IMR-90 (cell line): ENCODE measurements at regions not wholly inside any gene's neighbourhood (a gene's known extent, or its start where the extent isn't known, plus 50 kb on each side); places are given as distances from the start of the nearest gene placed in this dataset.

ENCODE experiments used
- ATAC-seq: fragments of 200-7000 bp; cut with Tn5 transposase; 2 replicates; pipeline ENCODE4 v1.9.1; 2020; ENCODE audit warnings: low read depth, mild to moderate bottlenecking, moderate library complexity
- BruUV-seq: library from RNA; stranded (reverse); fragments of 400-500 nt; replicated peaks from 2 replicates; lab custom pipeline; 2021; lab: Mats Ljungman, UMichigan
- CTCF ChIA-PET: fragments of 300-600 bp; formaldehyde crosslinking; extraction: SDS; loops from one replicate; lab custom pipeline; 2021; ENCODE audit warnings: antibody characterized with exemption; lab: Yijun Ruan, JAX
- POLR2A ChIA-PET: fragments of 300-600 bp; sonication (Branson Sonifier 250); formaldehyde crosslinking; loops from one replicate; lab custom pipeline; 2022; ENCODE audit warnings: antibody characterized with exemption; ENCODE audit not compliant: unreplicated experiment; lab: Charles Lee
- DNase-seq: peaks from one replicate; pipeline ENCODE4 v3.0.0; 2013
- H2AFZ ChIP-seq: replicated peaks from 2 replicates; pipeline ENCODE3; 2013; ENCODE audit warnings: low read length, mild to moderate bottlenecking; ENCODE audit not compliant: poor library complexity
- H2AK5ac ChIP-seq: 2 replicates; pipeline ENCODE4 v1.6.1; 2013; ENCODE audit warnings: low read depth, low read length, inconsistent platforms
- H2AK9ac ChIP-seq: replicated peaks from 2 replicates; pipeline ENCODE3; 2013; ENCODE audit warnings: mild to moderate bottlenecking, low read depth, low read length, moderate library complexity; ENCODE audit not compliant: poor library complexity
- H2BK120ac ChIP-seq: 2 replicates; pipeline ENCODE4 v1.6.1; 2013; ENCODE audit warnings: low read depth, low read length, inconsistent platforms
- H2BK15ac ChIP-seq: 3 replicates; pipeline ENCODE4 v1.6.1; 2013; ENCODE audit warnings: low read depth, low read length, inconsistent platforms
- H2BK20ac ChIP-seq: 2 replicates; pipeline ENCODE4 v1.6.1; 2013; ENCODE audit warnings: low read depth, mild to moderate bottlenecking, inconsistent platforms, low read length, moderate library complexity
- H2BK5ac ChIP-seq: 2 replicates; pipeline ENCODE4 v1.6.1; 2013; ENCODE audit warnings: mild to moderate bottlenecking, low read depth, low read length, inconsistent platforms; ENCODE audit not compliant: poor library complexity, severe bottlenecking
- H3K14ac ChIP-seq: replicated peaks from 2 replicates; pipeline ENCODE4 v1.6.1; 2013; ENCODE audit warnings: low read depth, low read length, inconsistent platforms
- H3K18ac ChIP-seq: 2 replicates; pipeline ENCODE4 v1.6.1; 2013; ENCODE audit warnings: low read depth, low read length, control low read depth
- H3K23ac ChIP-seq: 2 replicates; pipeline ENCODE4 v1.6.1; 2013; ENCODE audit warnings: low read depth, low read length, inconsistent platforms
- H3K27ac ChIP-seq: 2 replicates; pipeline ENCODE4 v1.5.1; 2013; ENCODE audit warnings: mild to moderate bottlenecking, control low read depth, low read length; ENCODE audit not compliant: insufficient read depth
- H3K27me3 ChIP-seq: 2 replicates; pipeline ENCODE4 v1.6.1; 2013; ENCODE audit warnings: low read length; ENCODE audit not compliant: control insufficient read depth, insufficient read depth
- H3K36me3 ChIP-seq: 2 replicates; pipeline ENCODE4 v1.6.1; 2013; ENCODE audit warnings: low read length, mixed read lengths; ENCODE audit not compliant: control insufficient read depth, insufficient read depth
- H3K4ac ChIP-seq: 2 replicates; pipeline ENCODE4 v1.6.1; 2013; ENCODE audit warnings: low read depth, low read length, inconsistent platforms
- H3K4me1 ChIP-seq: 2 replicates; pipeline ENCODE4 v1.6.1; 2013; ENCODE audit warnings: low read length, mixed read lengths; ENCODE audit not compliant: control insufficient read depth, insufficient read depth
- H3K4me2 ChIP-seq: 2 replicates; pipeline ENCODE4 v1.6.1; 2013; ENCODE audit warnings: low read depth, mild to moderate bottlenecking, control low read depth, low read length, moderate library complexity
- H3K4me3 ChIP-seq: 2 replicates; pipeline ENCODE4 v1.5.1; 2013; ENCODE audit warnings: low read depth, mild to moderate bottlenecking, control low read depth, low read length, moderate library complexity; ENCODE audit not compliant: insufficient read depth
- H3K56ac ChIP-seq: 2 replicates; pipeline ENCODE4 v1.6.1; 2013; ENCODE audit warnings: low read length, inconsistent platforms; ENCODE audit not compliant: insufficient read depth; ENCODE audit errors: extremely low read depth
- H3K79me1 ChIP-seq, 2 experiments: 2 replicates each; pipeline ENCODE4 v1.6.1; 2013; ENCODE audit warnings: low read length in 2 of 2, inconsistent platforms in 1 of 2, low read depth in 1 of 2
- H3K9ac ChIP-seq: 2 replicates; pipeline ENCODE4 v1.6.1; 2013; ENCODE audit warnings: low read depth, low read length, control low read depth
- H3K9me1 ChIP-seq: 2 replicates; pipeline ENCODE4 v1.6.1; 2013; ENCODE audit warnings: low read length, inconsistent platforms; ENCODE audit not compliant: insufficient read depth
- H3K9me3 ChIP-seq: 2 replicates; pipeline ENCODE4 v1.6.1; 2013; ENCODE audit warnings: low read length; ENCODE audit not compliant: control insufficient read depth, insufficient read depth
- H4K20me1 ChIP-seq: 2 replicates; pipeline ENCODE4 v1.6.1; 2013; ENCODE audit warnings: low read length, inconsistent platforms; ENCODE audit not compliant: insufficient read depth
- H4K5ac ChIP-seq: 2 replicates; pipeline ENCODE4 v1.6.1; 2013; ENCODE audit warnings: mild to moderate bottlenecking, low read depth, low read length, control low read depth
- H4K8ac ChIP-seq, 2 experiments: 2 replicates each; pipeline ENCODE4 v1.6.1; 2013; ENCODE audit warnings: low read depth in 2 of 2, low read length in 2 of 2, control low read depth in 1 of 2, inconsistent platforms in 1 of 2
- H4K91ac ChIP-seq: 2 replicates; pipeline ENCODE4 v1.6.1; 2013; ENCODE audit warnings: low read depth, low read length, inconsistent platforms; ENCODE audit not compliant: insufficient read depth
- BHLHE40 ChIP-seq: fragments of 150-350 bp; IDR thresholded peaks from 2 replicates; pipeline ENCODE4 v1.6.1; 2016; ENCODE audit warnings: mild to moderate bottlenecking, low read depth, low read length
- CEBPB ChIP-seq: IDR thresholded peaks from 2 replicates; pipeline ENCODE4 v1.6.1; 2012; ENCODE audit warnings: low read depth, low read length, improper control_type of control experiment
- CHD1 ChIP-seq: IDR thresholded peaks from 2 replicates; pipeline ENCODE4 v1.6.1; 2012; ENCODE audit warnings: low read depth, low read length, improper control_type of control experiment
- FOS ChIP-seq: fragments of 150-350 bp; IDR thresholded peaks from 2 replicates; pipeline ENCODE4 v1.6.1; 2016; ENCODE audit warnings: low read depth, low read length
- MAFK ChIP-seq: IDR thresholded peaks from 2 replicates; pipeline ENCODE4 v1.6.1; 2012; ENCODE audit warnings: low read depth, low read length, improper control_type of control experiment
- MAZ ChIP-seq: IDR thresholded peaks from 2 replicates; pipeline ENCODE4 v1.6.1; 2012; ENCODE audit warnings: low read depth, mild to moderate bottlenecking, low read length, improper control_type of control experiment, moderate library complexity, borderline replicate concordance
- MXI1 ChIP-seq: IDR thresholded peaks from 2 replicates; pipeline ENCODE4 v1.6.1; 2012; ENCODE audit warnings: low read depth, mild to moderate bottlenecking, low read length, moderate library complexity, borderline replicate concordance
- NFE2L2 ChIP-seq: fragments of 150-350 bp; IDR thresholded peaks from 2 replicates; pipeline ENCODE4 v1.6.1; 2016; ENCODE audit warnings: low read depth, mild to moderate bottlenecking, low read length
- POLR2A ChIP-seq: IDR thresholded peaks from 2 replicates; pipeline ENCODE4 v1.6.1; 2012; ENCODE audit warnings: mild to moderate bottlenecking, low read depth, low read length
- RAD21 ChIP-seq: IDR thresholded peaks from 2 replicates; pipeline ENCODE4 v1.6.1; 2012; ENCODE audit warnings: low read length, improper control_type of control experiment
- RCOR1 ChIP-seq: IDR thresholded peaks from 2 replicates; pipeline ENCODE4 v1.6.1; 2012; ENCODE audit warnings: mild to moderate bottlenecking, low read length, improper control_type of control experiment; ENCODE audit not compliant: insufficient replicate concordance
- RFX5 ChIP-seq: IDR thresholded peaks from 2 replicates; pipeline ENCODE4 v1.8.0; 2012; ENCODE audit warnings: low read depth, mild to moderate bottlenecking, low read length, moderate library complexity
- SMC3 ChIP-seq: fragments of 150-350 bp; IDR thresholded peaks from 2 replicates; pipeline ENCODE4 v1.6.1; 2016; ENCODE audit warnings: low read depth, mild to moderate bottlenecking, antibody characterized with exemption, low read length, moderate library complexity
- WGBS, 2 experiments: methylation state at CpG; one replicate each; pipeline versions ENCODE4 v1.1.5 to v1.1.7; 2013; ENCODE audit warnings: missing lambda C conversion rate in 2 of 2; ENCODE audit not compliant: insufficient read length in 1 of 2; ENCODE audit errors: extremely low coverage in 2 of 2; 5-methylcytosine and 5-hydroxymethylcytosine counted together
- dilution Hi-C: fragments of 300-500 bp; cut with HindIII; formaldehyde crosslinking; loops from one replicate; pipeline ENCODE4 v1.14.3; 2018; ENCODE audit warnings: low sequenced_read_pairs; ENCODE audit not compliant: unreplicated experiment
- in situ Hi-C: fragments of 300-500 bp; cut with MboI; formaldehyde crosslinking; loops from 3 replicates; pipeline ENCODE4 v1.14.3; 2019; ENCODE audit warnings: low sequenced_read_pairs, inconsistent platforms, mixed read lengths
- intact Hi-C: fragments of 100-400 bp; cut with micrococcal nuclease; formaldehyde crosslinking; loops from 2 replicates; pipeline ENCODE4 v1.10.0; 2022
- TF ChIP-seq, protein P1 (sequence below): fragments of 150-350 bp; IDR thresholded peaks from 2 replicates; pipeline ENCODE4 v1.6.1; 2017; ENCODE audit warnings: mild to moderate bottlenecking, antibody characterized with exemption, low read length, low read depth
- TF ChIP-seq, protein P2 (sequence below): conservative IDR thresholded peaks from 2 replicates; pipeline ENCODE4 v1.5.1; 2012; ENCODE audit warnings: mild to moderate bottlenecking, low read depth, low read length, improper control_type of control experiment
- TF ChIP-seq, protein P3 (sequence below): fragments of 150-350 bp; IDR thresholded peaks from 2 replicates; pipeline ENCODE4 v1.6.1; 2016; ENCODE audit warnings: low read depth, mild to moderate bottlenecking, low read length, moderate library complexity, borderline replicate concordance

DNA sequence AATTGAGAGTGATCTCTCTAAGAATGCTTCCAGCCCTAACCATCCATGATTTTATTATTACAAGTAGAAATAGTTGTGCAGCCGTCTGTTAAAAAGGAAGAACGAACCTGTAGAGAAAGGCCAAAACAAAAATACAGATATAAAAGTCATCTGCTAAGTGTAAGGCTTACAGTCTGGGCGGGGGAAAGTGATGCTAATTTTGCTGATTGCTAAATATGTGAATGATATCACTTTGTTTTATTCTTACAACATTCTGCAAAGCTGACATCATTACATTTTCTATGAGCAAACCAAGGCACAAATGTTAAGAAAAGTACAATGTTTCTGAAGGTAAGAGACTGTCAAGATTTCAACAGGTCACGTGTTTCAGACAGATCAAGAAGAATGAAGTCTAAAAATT is 101.5 kb upstream of the RAP1B start:
- Histone ChIP-seq H3K56ac (no peak overlapping the region), H2BK15ac (no peak overlapping the region), H3K4ac (no peak overlapping the region), H3K23ac (no peak overlapping the region), H4K5ac (no peak overlapping the region), H3K79me1 (no peaks in the 10 kb centered on the region), H3K4me3 (no peak overlapping the region), H2AK9ac (no peak overlapping the region), H2BK120ac (no peak overlapping the region), H4K8ac (no peak overlapping the region), H3K27me3 (peaks cover 2% of the 10 kb centered on the region; the same call in 1 of the 2 replicates), H3K9me1 (no peaks in the 10 kb centered on the region), H3K9ac (no peak overlapping the region), H3K27ac (no peak overlapping the region), H2AK5ac (no peak overlapping the region), H3K36me3 (no peaks in the 10 kb centered on the region), H3K4me2 (no peak overlapping the region), H3K4me1 (no peaks in the 10 kb centered on the region), H3K18ac (no peak overlapping the region), H2AFZ (no peak overlapping the region), H3K9me3 (no peaks in the 10 kb centered on the region), H4K91ac (no peak overlapping the region), H2BK5ac (no peak overlapping the region), H3K14ac (no peak overlapping the region), H4K20me1 (no peaks in the 10 kb centered on the region), H2BK20ac (no peak overlapping the region)
- BruUV-seq: no TSS peak
- DNase-seq (no peak), ATAC-seq (no peak)
- ChIA-PET POLR2A (no interaction called here), CTCF (interaction anchor here (1.5 kb wide), 1 partner anchor 12 kb away, joined by 5 read pairs; no protein-coding TSS in a partner anchor)
- dilution Hi-C loops: no loop called here
- WGBS, 2 experiments: no CpG with 5 or more reads among the region's 4 CpGs
- in situ Hi-C loops: no loop called here
- TF ChIP-seq MAFK: no peak
- no peak for TF ChIP-seq NFE2L2
- no peak for TF ChIP-seq BHLHE40
- no peak for TF ChIP-seq SMC3
- TF ChIP-seq RCOR1: no peak
- TF ChIP-seq RFX5: no peak
- no peak for TF ChIP-seq RAD21
- TF ChIP-seq, protein P1, sequence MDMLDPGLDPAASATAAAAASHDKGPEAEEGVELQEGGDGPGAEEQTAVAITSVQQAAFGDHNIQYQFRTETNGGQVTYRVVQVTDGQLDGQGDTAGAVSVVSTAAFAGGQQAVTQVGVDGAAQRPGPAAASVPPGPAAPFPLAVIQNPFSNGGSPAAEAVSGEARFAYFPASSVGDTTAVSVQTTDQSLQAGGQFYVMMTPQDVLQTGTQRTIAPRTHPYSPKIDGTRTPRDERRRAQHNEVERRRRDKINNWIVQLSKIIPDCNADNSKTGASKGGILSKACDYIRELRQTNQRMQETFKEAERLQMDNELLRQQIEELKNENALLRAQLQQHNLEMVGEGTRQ: no peak
- TF ChIP-seq FOS: no peak
- no peak for TF ChIP-seq CHD1
- TF ChIP-seq, protein P2, sequence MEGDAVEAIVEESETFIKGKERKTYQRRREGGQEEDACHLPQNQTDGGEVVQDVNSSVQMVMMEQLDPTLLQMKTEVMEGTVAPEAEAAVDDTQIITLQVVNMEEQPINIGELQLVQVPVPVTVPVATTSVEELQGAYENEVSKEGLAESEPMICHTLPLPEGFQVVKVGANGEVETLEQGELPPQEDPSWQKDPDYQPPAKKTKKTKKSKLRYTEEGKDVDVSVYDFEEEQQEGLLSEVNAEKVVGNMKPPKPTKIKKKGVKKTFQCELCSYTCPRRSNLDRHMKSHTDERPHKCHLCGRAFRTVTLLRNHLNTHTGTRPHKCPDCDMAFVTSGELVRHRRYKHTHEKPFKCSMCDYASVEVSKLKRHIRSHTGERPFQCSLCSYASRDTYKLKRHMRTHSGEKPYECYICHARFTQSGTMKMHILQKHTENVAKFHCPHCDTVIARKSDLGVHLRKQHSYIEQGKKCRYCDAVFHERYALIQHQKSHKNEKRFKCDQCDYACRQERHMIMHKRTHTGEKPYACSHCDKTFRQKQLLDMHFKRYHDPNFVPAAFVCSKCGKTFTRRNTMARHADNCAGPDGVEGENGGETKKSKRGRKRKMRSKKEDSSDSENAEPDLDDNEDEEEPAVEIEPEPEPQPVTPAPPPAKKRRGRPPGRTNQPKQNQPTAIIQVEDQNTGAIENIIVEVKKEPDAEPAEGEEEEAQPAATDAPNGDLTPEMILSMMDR: no peak
- TF ChIP-seq MAZ: no peak
- no peak for TF ChIP-seq CEBPB
- TF ChIP-seq POLR2A: no peak
- TF ChIP-seq, protein P3, sequence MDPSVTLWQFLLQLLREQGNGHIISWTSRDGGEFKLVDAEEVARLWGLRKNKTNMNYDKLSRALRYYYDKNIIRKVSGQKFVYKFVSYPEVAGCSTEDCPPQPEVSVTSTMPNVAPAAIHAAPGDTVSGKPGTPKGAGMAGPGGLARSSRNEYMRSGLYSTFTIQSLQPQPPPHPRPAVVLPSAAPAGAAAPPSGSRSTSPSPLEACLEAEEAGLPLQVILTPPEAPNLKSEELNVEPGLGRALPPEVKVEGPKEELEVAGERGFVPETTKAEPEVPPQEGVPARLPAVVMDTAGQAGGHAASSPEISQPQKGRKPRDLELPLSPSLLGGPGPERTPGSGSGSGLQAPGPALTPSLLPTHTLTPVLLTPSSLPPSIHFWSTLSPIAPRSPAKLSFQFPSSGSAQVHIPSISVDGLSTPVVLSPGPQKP: no peak
- TF ChIP-seq MXI1: no peak
- intact Hi-C loops: no loop called here
